DMS153 treated with DMSO at 0.1 percent for 48 hours (cell line): ENCODE measurements at regions not wholly inside any gene's neighbourhood (a gene's known extent, or its start where the extent isn't known, plus 50 kb on each side); places are given as distances from the start of the nearest gene placed in this dataset.
"Not testable (repeated sequence)": the region's sequence is repeated elsewhere in the genome, so short reads cannot be mapped to it uniquely, and the experiment has no call there.

Experiments
- DNase-seq: peaks from one replicate; lab custom pipeline; 2025; ENCODE audit not compliant: unreplicated experiment; lab: John Stamatoyannopoulos, UW

DNA sequence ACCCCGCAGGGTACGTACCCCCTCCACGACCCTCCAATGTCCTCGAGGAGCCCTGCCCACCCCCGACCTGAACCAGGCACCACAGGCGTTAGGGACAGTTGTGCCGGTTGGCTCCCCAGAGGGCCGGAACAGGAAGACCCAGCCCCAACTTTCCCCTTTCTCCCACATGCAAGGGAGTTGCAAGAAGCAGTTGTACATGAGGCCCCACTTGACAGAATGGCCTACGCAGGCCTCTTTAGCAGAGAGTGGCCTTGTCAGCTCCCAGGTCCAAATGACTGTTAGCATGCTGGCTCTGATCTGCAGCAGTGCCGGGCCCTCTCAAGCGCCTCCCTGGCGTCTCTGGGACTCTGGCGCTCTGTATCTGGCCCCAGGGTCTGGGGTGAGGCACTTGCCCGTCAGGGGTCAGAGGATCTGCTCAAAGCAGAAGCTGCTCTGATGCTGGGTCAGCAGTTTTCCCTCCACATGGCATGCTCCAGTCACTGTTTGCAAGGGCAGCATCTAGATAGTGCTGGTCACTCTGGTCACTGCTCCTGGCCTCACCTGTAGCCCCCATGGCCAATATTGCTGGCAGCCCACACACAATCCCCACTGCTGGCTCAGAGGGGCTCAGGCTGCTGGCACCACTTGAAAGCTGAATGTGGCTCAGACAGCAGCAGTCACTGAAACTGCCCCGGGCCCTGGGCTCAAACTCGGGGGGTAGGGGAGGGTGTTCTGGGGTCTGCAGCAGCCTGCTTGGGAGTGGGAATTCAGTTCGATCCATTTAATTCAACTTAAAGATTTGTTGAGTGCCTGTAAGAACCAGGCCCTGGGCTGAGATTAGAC is 254.5 kb downstream of the FAM43A start:
- DNase-seq = no peak

DNA sequence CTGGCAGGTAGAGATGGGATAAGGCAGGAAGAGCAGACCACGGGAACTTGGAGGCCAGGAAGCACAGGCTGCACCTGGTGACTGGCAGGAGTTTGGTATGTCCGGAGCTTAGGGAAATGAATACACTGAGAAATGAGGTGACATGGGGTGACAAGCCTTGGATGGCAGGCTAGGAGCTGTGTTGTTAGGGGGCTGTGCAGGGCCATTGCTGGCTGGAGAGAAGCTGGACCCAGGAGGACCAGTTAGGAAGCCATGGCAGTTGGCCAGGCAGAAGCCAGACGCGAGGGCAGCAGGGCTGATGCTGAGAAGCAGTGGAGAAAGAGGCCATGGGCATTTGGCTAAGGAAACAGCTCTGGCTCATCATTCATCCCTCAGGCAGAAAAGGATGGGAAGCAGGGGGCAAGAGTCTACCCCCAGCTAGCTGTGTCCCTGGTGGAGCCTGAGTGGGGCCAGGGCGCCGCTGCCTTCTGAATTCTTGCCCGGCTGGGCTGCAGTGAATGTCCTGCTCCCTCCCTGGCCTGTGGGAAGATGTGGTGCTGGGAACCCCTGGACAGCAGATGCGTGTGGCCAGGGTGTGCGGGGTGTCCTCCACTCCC is 255.8 kb downstream of the FAM43A start:
- no peak for DNase-seq

DNA sequence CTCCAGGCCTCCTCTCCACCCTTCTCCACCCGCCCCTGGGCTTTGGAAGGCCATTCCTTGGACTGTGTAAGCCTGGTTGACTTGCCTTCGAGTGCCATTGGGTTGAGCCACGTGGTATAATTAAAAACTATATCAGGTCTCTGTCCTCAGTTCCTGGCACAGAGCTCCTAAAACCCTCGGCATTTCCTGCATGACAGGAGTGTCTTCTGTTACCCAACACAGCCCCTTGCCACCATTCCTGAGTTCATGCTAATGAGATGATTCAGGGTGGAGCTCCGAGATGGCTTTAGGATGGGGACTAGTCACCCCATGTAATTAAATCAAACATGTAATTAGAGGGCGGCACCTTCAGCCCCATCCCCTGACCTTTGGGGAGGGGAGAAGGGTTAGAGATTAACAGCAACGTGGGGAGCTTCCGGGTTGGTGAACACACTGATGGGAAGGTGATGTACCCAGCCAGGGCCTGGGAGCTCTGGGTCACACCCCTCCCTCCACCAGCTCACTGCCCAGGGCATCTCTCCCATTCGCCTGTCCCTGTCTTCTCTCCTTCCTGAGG is 256.4 kb downstream of the FAM43A start:
- no peak for DNase-seq

DNA sequence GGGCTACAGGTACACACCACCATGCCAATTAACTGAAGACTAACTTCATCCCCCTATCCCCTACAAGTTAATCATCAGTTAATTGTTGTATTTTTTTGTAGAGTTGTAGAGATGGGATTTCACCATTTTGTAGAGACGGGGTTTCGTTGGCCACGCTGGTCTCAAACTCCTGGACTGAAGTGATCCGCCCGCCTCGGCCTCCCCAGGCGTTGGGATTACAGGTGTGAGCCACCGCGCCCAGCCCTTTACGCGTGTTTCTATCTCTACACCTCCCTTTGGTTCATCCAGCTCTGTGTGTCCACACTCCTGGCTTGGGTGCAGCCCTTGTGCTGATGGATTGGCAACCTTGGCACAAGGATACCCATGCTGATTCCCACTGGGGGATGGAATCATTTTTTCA is 258.8 kb downstream of the FAM43A start:
- DNase-seq = no peak

DNA sequence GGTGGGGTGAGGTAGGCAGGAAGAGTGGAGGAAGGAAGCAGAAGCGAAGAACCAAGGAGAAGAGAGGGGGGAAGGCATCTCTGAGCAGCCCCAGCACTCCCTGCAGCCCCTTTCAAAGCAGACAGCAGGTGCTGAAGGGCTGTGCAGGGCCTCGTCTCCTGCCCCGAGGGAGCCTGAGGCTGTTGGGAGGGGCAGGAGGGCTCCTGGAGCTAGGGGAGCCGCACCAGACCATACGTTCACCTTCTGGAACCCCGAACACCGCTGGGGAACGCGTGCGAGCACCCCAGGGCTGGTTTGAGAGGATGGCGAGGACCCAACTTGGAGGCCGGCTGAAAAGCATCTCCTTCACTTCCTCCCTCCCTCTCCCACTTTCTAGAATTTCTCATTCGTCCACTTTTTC is 259.8 kb downstream of the FAM43A start:
- DNase-seq = no peak

DNA sequence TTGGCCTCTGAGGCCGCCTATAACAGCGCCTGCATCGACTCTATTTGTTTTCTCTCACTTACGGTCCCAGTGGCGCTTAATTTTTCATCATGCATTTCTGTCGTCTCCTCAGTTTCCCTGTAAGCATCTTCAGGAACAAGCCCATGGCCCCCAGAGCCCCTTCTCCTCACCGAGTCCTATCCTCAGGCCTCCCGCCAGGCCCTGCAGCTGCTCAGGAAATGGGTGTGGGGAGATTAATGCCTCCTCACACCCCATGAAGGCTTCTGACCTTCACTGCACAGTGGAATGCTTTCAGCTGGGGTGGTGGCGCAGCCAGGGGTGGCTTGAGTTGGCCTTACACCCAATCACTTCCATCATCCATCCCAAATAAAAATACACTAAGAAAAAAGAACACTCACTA is 260.4 kb downstream of the FAM43A start:
- no peak for DNase-seq

GRCh38 chr3:194949592-194949991 is 263.9 kb downstream of the FAM43A start:
- no peak for DNase-seq

DNA sequence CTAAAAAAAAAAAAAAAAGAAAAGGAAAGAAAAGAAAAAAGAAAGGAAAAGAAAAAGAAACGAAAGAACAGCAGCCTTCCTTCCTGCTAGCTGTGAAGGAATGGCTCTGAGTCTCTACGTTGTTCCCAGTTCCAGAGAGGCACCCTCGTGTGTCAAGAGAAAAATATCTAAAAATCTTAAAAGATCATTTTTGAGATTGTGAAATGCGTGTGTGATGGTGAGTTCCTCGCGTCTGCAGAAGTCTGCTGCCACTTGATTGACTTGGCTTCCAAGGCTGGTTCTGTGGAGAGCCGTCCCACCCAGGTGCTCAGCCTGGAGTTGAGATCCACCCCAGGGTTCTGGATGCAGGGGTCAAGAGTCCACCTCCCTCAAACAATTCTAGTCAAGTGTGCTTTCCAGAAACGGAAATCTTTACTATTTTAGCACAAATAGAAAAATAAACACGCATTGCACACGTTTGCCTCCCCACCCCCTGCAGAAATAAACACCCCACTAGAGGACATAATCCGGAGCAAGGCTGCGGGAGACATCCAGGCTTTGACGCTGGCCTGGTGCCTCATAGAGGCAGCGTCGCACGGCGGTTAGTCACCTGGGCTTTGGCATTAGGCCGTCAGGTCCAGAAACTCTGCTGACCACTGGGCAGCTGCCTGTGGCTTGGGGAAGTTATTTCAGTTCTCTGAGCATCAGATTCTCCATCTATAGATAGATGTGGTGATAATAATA is 265.4 kb downstream of the FAM43A start:
- DNase-seq = no peak

DNA sequence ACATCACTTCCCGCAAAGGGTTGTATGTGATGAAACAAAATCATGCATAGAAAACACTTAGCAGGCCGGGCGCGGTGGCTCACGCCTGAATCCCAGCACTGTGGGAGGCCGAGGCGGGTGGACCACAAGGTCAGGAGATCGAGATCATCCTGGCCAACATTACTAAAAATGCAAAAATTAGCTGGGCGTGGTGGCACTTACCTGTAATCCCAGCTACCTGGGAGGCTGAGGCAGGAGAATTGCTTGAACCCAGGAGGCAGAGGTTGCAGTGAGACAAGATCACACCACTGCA is 265.9 kb downstream of the FAM43A start:
- not testable (repeated sequence) for DNase-seq

GRCh38 chr3:194951931-194952582 is 266.4 kb downstream of the FAM43A start:
- no peak for DNase-seq

DNA sequence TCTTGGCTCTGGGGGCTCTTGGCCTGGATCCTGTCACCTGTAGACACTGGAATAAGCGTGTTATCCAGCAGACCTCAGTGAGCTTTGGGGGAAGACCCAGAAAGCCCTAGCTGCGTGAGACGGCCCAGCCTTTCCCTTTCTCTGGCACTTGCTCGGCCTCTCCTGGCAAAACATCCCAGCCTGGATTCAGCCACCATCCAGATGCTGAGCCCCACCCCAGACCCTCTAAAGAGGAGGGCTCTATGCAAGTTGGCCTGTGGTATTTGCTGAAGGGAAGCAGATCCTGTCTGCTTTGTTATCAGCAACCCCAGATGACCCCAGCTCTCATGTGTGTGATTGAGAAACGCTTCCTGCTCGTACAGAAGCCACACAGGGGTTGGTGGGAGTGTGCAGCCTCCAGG is 267.2 kb downstream of the FAM43A start:
- DNase-seq = peak; percentile 45

GRCh38 chr3:194953291-194953690 is 267.6 kb downstream of the FAM43A start:
- no peak for DNase-seq

DNA sequence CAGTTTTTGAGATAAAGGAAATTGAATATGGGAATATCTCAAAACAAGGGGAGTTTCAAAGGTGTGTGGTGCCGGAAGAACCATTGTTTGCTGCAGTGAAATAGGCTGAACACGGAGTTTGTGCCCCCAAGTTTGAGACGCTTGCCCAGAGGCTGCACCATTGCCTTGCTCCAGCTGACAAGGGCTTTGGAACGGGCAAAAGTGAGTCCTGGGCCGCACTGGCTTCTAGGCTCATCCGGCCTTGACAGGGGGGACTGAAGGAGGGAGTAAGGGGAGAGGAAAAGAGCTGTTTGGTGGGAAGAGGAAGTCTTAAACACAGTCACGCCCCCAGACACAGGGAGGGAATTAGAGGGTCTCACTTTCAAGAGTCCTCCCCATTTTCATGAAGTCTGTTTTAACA is 269.9 kb downstream of the FAM43A start:
- DNase-seq = no peak

DNA sequence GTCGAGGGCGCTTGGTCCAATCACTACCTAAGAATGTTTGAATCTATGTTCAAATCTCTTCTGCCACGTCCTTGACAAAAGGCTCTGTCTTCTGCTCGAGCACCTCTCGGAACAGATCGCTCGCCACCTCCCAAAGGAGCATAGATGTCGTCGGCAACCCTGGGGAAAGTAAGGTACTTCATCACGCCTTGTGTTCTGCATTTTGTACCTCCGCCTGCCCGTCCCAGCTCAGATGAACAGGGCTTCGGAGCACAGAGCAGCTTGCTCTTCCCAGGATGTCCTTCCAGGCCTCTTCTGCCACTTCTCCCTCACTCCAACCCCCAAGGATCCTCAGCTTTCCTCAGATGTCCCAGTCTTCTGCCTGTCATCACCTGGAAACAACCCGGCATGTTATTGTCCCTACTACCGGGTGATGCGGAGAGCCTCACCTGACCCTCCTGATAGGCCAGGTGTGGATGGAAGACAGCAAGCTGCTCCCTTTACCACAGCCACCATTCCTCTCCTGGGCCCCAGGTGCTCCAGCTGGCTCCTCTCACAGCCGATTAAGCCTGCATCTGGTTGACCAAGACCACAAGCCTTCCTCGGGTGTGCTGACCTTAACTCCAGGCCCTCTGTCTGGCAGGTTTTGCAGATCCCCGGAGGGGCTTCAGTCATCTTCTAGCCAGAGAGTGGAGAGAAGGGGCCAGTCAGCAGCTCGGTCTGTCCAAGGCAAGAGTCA is 270.5 kb downstream of the FAM43A start:
- no peak for DNase-seq

DNA sequence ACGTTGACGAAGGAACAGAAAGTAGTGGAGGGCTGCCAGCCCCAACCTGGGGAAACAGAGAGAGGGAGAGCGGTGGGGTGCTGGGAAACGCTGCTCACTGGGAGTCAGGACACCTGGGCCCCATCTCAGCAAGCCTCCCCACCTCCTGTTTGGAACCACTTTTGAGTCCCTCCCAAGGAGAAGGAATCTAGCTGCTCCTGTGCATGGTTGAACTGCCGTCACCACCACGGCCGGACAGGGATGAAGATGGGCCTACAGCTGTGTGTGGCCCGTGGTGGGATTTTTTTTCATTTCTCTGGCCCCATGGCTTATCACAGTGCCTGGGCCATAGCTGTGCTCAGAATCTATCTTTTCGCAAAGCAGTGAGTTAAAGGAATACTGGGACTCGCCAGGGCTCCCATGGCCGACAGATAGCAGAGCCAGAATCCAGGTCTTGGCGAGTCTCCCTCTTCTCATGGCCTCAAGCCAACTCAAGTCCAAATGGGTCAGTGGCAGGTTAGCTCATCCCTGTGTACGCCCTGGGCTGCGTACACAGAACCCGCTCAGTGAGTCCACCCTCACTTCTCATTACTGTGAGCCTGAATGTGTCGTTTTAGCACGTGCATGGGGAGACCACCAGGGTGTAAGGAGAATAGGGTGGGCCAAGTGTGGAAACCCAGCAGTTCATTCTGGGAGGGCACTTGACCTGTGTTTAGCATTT is 271.2 kb downstream of the FAM43A start:
- DNase-seq = no peak

DNA sequence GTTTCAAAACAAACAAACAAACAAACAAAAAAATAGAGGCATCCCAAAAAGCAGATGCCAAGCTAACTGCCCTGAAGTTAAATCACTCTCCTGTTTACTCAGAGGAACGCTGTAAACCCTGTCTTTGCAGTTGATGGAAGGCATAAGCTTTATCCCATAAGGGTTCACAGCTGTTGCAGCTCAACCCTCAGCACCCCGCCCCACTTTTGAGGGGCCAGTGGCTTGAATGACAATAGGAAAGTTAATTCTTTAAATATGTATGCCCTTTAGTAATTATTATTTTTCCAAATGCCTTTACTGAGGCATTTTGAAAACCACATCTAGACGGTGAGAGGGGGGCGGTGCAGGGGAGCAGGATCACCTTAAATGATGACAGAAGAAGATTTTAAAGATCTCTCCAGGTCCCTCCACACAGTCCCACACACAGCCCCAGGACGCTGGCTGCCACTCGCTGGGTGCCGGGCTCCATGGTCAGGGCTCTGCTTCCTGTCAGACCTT is 272.1 kb downstream of the FAM43A start:
- DNase-seq = no peak

- DNase-seq = no peak
These were observed 273.5 kb downstream of the FAM43A start for GRCh38 chr3:194959217-194959616.

DNA sequence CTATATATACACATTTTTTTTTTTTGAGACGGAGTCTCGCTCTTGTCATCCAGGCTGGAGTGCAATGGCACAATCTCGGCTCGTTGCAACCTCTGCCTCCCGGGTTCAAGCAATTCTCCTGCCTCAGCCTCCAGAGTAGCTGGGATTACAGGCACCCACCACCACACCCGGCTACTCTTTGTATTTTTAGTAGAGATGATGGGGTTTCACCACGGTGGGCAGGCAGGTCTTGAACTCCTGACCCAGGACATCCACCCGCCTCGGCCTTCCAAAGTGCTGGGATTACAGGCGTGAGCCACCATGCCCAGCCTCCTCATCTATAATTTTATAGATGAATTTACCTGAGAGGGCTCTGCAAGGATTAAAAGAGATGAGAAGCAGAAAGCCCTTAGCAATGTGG is 274.0 kb downstream of the FAM43A start:
- not testable (repeated sequence) for DNase-seq

- no peak for DNase-seq
These were observed 274.9 kb downstream of the FAM43A start for GRCh38 chr3:194960446-194961032.

DNA sequence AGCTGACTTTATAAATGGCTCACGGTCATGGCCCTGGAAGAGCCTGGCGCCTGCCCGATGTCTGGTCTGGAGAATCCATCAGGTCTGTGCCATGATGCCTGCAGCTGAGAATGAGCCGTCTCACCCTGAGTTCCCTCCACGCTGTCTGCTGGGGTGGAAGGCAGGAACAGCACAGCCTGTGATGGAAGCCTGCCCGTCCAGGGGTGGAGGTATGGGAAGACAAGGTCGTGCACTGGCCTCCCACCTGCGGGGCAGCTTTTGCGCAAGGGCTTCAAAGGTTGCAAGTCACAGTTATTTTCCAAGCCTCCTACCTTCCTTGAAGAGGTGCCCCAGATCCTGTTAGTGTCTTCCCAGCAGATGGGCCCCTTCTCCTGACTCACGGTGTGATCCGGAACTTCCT is 275.5 kb downstream of the FAM43A start:
- DNase-seq = no peak
